ENCODE measurements at regions not wholly inside any gene's neighbourhood (a gene's known extent, or its start where the extent isn't known, plus 50 kb on each side); places are given as distances from the start of the nearest gene placed in this dataset.

DNA sequence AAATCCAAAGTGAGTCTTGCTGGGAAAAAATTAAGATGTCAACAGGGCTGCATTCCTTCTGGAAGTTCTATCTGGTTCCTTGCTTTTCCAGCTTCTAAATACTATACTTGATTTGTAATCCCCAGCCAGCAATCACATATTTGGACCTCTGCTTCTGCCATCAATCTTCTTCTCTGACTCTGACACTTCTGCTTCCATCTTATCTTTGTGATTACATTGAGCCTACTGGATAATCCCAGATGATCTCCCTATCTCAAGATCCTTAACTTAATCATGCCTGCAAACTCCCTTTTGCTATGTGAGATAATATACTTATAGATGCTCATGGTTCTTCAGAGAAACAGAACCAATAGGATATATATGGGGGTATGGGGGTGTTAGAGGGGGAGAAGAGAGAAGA, 49.9 kb upstream of the ZDHHC17 start:
- no peaks in the 10 kb centered on the region; the same call in 1 of the 2 replicates for H3K27me3 ChIP-seq (ENCODE audit: control insufficient read depth, insufficient read depth, low read length)
- in situ Hi-C loops (cut with HindIII; ENCODE audit: low pct_unique_long_range_greater_than_20kb, low sequenced_read_pairs) (no loop called here), intact Hi-C loops (cut with micrococcal nuclease; ENCODE audit: unreplicated experiment) (no loop called here)
- DNase-seq (ENCODE audit: low read depth, low spot score) (no peak), ATAC-seq (no peak)
- no peaks in the 10 kb centered on the region for H3K4me1 ChIP-seq (ENCODE audit: control insufficient read depth, insufficient read depth, low read length)
- H3K36me3 ChIP-seq (ENCODE audit: control insufficient read depth, insufficient read depth, low read length) = no peaks in the 10 kb centered on the region
- no peak overlapping the region for H3K27ac ChIP-seq (ENCODE audit: low read length)
- no peak for TF ChIP-seq POLR2AphosphoS5 (IDR thresholded peaks at IDR 0.05; ENCODE audit: low read depth, low read length)
- TF ChIP-seq SIN3A (IDR thresholded peaks at IDR 0.05; ENCODE audit: borderline replicate concordance, insufficient read depth, low read depth, low read length) = no peak
- TF ChIP-seq, protein P1, sequence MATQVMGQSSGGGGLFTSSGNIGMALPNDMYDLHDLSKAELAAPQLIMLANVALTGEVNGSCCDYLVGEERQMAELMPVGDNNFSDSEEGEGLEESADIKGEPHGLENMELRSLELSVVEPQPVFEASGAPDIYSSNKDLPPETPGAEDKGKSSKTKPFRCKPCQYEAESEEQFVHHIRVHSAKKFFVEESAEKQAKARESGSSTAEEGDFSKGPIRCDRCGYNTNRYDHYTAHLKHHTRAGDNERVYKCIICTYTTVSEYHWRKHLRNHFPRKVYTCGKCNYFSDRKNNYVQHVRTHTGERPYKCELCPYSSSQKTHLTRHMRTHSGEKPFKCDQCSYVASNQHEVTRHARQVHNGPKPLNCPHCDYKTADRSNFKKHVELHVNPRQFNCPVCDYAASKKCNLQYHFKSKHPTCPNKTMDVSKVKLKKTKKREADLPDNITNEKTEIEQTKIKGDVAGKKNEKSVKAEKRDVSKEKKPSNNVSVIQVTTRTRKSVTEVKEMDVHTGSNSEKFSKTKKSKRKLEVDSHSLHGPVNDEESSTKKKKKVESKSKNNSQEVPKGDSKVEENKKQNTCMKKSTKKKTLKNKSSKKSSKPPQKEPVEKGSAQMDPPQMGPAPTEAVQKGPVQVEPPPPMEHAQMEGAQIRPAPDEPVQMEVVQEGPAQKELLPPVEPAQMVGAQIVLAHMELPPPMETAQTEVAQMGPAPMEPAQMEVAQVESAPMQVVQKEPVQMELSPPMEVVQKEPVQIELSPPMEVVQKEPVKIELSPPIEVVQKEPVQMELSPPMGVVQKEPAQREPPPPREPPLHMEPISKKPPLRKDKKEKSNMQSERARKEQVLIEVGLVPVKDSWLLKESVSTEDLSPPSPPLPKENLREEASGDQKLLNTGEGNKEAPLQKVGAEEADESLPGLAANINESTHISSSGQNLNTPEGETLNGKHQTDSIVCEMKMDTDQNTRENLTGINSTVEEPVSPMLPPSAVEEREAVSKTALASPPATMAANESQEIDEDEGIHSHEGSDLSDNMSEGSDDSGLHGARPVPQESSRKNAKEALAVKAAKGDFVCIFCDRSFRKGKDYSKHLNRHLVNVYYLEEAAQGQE (IDR thresholded peaks at IDR 0.05; ENCODE audit: insufficient read depth in 1 of 2, low read depth in 2 of 2, low read length in 1 of 2) = no peak
- TF ChIP-seq CTCF (IDR thresholded peaks at IDR 0.05) = no peak
- no peak for TF ChIP-seq TCF7L2 (IDR thresholded peaks at IDR 0.05; ENCODE audit: low read depth, low read length)
- BruUV-seq (replicated peaks) = no TSS peak
- ChIA-PET POLR2A (no interaction called here), CTCF (no interaction called here)
- H3K4me3 ChIP-seq (ENCODE audit: low read depth in 2 of 2, low read length in 2 of 2) = no peak overlapping the region
- no peaks in the 10 kb centered on the region for H3K9me3 ChIP-seq (ENCODE audit: control insufficient read depth, insufficient read depth, low read depth, low read length)
